ENCODE measurements at regions not wholly inside any gene's neighbourhood (a gene's known extent, or its start where the extent isn't known, plus 50 kb on each side); places are given as distances from the start of the nearest gene placed in this dataset.
A peak's percentile ranks its signal among the peaks of the same experiment; 100 is the strongest.

GRCh38 chr20:8073024-8073832 lies 53.7 kb upstream of the TMX4 start:
- DNase-seq = peak; percentile 10 to 12

DNA sequence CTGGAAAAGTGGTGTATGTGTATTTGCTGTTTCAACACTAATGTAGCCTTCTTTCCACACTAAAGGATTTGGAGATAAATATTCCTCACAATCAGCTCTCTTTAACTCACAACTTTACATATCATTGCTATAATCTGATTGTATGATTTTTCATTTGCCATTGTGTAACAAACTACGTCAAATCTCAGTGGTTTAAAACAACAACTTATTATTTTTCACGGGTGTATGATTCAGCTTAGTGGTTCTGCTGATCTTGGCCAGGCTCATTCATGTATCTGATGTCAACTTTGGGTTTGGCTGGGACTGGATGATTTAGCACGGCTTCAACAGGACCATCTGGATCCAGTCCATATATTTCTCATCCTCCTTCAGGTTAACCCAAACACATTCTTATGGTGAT lies 55.4 kb upstream of the TMX4 start:
- DNase-seq = no peak

DNA sequence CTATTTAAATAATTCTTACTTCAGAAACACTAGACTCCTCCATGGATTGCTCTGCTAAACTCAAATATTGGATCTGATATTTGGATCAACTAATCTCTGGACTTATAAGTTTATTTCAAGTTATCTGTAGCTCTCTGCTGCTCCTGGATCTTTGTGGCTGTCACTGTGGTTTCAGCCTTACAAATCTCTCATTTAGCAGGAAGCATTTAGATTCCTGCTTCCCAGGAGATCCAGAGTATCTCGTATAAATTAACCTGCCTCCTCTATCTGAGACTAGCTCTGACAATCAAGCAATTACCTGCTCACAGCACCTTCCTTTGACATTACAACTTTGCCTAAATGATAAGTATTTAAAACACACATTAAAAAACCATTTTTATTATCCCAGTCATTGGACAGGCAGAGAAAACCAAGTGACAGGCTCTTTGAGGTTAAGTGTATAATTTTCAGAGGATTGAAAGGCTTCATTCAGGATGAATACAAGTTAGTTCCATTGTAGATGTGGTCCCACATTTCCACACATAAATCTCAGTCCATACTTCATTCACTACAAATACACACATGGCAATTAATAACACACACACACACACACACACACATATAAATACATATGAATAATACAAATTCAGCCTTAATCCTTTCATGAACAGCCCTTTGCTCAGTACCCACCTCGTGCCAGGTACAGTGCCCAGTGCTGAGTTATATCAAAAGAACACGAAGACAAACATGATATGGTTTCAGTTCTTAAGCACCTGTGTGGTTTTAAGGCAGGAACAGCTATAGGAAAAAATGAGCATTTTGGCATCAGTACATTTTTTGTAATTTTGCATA lies 55.5 kb upstream of the PLCB1 start:
- DNase-seq = no peak

GRCh38 chr20:8077137-8077466 lies 55.0 kb upstream of the PLCB1 start:
- no peak for DNase-seq

DNA sequence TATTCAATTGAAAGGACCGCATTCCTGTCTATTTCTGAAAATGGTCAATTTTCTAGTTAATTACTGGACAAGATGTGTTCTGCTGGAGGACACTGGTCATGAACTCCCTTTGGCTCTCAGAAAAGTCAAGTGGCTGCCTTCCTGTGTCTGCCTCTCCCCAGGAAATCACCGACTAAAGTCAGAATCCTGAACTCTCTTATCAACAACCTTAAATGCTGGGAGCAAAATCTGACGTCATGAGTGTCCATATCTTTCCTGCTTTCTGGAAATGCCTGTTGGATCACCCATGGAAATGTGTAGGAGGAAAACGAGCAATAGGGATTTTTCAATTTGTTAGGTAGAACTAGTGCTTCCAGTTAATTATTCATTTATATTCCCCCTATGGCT lies 53.5 kb upstream of the PLCB1 start:
- DNase-seq = no peak

GRCh38 chr20:8079976-8080375 lies 52.1 kb upstream of the PLCB1 start:
- no peak for DNase-seq

- peak in 1 of 2 experiments; percentile 19 for DNase-seq
These were observed 50.0 kb upstream of the PLCB1 start for GRCh38 chr20:8082025-8082424.

All from Kasumi-1 (cell line).